ENCODE measurements at regions not wholly inside any gene's neighbourhood (a gene's known extent, or its start where the extent isn't known, plus 50 kb on each side); places are given as distances from the start of the nearest gene placed in this dataset.

GRCh38 chr5:24854350-24854749 is 209.6 kb upstream of the CDH10 start:
- DNase-seq (ENCODE audit: low spot score), result no peak

DNA sequence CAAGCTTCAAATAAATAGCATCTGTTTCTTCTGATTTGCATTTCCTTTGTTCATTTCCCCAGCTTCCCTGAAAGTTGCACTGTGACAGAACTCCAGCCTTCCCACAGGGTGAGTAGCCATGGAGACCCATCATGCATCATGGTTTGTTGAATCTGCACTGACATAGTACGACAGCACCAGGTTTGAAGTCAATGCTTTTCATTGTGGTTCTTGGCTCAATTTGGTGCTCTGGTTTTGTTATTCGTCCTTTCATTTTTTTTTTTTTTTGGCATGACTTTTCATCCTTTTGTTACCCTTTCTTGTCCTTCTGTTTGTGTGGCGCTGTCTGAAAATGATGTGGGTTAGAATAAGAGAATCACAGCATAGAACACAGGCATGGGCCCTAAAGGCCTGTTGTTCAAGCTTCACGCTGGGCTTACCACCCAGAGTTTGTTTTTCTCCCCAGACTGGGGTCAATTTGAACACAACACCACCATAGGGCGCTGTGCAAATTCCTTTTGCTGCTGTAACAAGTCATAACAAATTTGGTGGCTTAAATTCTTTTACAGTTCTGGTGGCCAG is 206.2 kb upstream of the CDH10 start:
- no peak for DNase-seq (ENCODE audit: low spot score)

GRCh38 chr5:24849210-24849609 is 204.4 kb upstream of the CDH10 start:
- no peak for DNase-seq (ENCODE audit: low spot score)

GRCh38 chr5:24831989-24832388 is 187.2 kb upstream of the CDH10 start:
- no peak for DNase-seq (ENCODE audit: low spot score)

GRCh38 chr5:24823625-24824024 is 178.8 kb upstream of the CDH10 start:
- DNase-seq (ENCODE audit: low spot score), result no peak

DNA sequence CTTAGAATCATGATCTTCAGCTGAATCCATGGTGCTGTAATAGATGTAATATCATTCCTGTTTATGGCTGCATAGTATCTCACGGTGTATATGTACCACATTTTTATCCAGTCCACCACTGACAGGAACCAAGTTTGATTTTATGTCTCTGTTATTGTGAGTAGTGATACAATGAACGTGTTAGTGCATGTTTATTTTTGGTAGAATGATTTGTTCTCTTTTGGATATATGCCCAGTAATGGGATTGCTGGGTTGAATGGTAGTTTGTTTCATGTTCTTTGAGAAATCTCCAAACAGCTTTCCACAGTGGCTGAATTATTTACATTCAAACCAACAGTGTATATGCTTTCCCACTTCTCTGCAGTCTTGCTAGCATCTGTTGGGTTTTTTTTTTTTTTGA is 175.1 kb upstream of the CDH10 start:
- no peak for DNase-seq (ENCODE audit: low spot score)

DNA sequence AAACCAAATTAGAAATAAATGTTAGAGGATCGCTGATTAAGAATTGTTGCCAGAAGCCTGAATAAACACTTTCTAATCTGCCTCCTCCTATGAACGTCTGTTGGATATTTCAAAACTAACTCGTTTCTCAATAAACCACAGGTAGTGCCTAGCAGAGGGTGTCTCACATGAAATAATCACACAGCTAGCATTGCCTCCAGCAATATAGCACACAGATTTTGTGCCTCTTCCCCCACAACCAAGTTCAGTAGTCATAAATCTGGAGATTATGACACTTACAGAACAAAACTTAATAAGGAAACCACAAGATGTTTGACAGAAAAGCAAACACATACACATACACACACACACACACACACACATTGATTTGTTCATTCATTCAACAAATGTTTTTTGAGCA is 173.2 kb upstream of the CDH10 start:
- DNase-seq (ENCODE audit: low spot score), result no peak

DNA sequence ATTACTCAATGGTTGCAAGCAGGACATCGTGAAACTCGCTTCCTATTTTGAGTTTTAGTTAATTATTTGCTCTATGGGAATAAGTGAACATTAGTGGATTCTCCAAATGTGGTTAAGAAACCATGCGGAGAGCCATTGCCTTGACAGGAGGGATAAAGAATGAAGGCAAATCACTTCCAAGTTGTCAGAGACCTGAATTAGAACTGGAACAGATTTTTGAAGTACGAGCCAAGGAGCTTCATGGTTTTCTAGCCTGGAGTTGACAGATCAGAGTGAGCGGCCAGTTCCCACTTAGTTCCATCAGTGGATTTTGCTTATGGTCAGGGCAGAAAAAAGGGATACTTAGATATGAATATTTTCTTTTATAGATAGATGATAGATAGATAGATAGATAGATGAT is 171.4 kb upstream of the CDH10 start:
- no peak for DNase-seq (ENCODE audit: low spot score)

- no peak for DNase-seq (ENCODE audit: low spot score)
These were observed 160.5 kb upstream of the CDH10 start for GRCh38 chr5:24805230-24805629.

DNA sequence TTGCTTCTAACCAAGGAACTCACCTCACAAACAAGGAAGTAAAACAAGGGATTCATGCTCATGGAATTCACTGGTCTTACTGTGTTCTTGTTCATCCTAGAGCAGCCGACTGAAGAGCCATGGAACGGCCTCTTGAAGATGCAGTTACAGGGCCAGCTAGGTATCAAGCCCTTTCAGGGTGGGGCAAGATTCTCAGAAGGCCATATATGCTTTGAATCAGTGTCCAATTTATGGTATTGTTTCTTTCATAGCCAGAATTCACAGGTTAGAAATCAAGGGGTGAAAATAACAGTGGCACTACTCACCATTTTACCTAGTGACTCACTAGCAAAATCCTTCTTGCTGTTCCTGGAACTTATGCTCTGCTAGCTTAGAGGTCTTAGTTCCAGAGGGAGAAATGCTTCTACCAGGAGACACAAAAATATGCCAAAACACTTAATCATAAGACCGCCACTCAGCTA is 159.5 kb upstream of the CDH10 start:
- no peak for DNase-seq (ENCODE audit: low spot score)

- DNase-seq (ENCODE audit: low spot score), result no peak
These were observed 146.5 kb upstream of the CDH10 start for GRCh38 chr5:24791326-24791725.

DNA sequence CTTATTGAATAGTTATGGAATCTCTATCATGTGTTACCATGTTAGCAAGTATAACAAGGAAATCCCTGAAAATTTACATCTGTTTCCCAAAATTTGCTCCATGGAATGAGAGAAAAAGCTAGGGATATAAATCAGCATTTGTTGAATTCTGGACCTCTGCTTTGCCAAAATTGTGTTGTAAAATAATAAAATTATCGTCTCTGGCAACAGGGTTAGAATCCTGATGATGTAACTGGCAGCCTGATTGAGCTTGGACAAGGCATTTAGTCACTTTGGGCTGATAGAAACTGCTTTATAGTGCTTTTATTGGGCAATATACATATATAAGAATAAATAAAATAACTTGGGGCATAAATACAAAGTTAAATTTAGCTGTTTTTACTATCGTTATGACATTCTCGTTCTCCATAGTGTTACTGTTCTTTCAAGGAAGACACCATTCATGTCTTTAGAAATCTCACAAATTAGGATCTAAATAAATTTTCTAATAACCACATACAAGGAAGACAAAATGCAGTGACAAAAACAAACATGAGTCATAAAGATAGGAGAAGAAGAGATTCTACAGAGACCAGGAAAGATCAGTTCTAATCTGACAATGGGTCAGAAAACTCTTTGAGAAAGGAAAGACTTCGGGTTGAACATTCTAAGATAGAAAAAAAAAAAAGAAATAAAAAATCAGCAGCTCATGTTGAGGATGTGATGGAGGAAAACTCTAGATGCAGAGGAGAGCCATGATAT is 145.0 kb upstream of the CDH10 start:
- DNase-seq (ENCODE audit: low spot score), result no peak

DNA sequence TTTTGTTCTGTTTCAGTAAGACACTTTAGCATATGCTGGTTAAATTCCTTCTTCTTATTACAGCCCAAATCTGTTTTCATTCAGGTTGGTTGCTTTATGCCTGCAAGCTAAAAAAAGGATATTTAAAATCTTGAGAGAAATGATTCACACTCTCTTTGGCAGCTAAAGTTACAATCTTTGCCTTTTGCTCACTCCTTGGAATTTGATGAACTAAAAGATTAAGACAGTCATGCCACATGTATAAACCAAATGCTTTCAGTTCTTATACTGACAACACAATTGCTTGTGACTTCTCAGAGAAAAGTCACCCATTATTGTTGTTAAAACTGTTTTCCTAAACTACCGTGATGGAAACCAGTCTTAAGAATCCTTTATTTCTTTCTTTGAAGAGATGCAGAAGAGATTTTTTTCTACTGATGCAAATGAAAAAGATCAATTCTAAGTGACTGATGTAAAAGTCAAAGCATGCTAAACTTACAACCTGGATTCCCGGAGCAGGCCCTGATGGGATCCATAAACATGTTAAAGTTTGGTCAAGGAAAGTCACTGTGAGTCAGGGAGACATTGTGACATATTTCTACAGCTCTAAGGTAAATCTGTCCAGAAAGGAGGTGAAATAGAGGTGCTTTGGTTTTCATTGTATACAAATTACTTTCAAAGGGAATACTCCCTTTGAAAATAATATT is 144.2 kb upstream of the CDH10 start:
- DNase-seq (ENCODE audit: low spot score), result no peak

- no peak for DNase-seq (ENCODE audit: low spot score)
These were observed 141.3 kb upstream of the CDH10 start for GRCh38 chr5:24786108-24786507.

DNA sequence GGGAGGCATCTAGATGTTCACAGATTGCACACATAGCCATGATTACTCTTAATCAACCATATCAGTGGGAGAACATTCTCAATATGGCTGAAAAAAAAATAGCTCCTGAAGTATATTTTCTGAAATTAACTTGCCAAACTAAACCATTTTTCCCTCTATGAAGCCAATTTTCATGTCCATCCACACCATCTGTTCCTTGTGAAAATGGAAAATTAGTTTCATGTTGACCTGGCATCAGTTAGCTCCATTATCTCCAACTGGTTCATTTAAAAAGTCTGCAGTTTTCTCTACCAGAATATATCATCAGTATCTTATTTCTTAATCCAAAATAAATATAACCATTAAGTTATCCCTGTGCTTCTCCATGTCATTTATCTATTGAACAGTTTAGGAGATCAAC is 138.8 kb upstream of the CDH10 start:
- DNase-seq (ENCODE audit: low spot score), result no peak

DNA sequence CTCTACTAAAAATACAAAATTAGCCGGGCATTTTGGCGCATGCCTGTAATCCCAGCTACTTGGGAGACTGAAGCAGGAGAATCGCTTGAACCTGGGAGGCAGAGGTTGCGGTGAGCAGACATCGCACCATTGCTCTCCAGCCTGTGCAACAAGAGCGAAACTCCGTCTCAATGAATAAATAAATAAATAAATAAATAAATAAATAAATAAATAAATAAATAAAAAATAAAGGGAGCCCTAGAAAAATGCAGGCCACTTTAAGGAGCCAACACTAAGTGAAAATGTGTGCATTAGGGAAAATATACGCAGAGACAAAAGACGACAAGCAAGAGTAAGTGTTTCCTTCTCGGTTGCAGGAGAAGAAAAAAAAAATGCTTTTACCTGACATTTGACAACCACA is 132.6 kb upstream of the CDH10 start:
- no peak for DNase-seq (ENCODE audit: low spot score)

DNA sequence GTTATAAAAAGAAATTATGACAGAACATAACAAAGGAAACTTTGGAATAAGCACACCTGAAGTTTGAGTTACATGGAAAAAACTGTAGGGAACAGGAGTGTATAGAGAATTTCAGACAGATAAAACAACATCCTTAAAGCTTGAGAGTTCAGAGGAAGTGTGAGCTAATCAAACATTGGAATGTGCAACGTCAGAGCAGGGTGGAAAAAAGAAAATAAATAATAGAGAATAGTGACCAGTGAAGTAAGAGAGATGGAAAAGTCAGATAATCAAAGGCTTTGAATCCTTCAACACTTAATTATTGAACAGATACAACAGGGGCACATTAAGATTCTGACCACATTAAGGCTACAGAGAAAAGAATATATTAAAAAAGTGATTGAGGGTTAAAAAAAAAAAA is 128.5 kb upstream of the CDH10 start:
- no peak for DNase-seq (ENCODE audit: low spot score)

- DNase-seq (ENCODE audit: low spot score), result no peak
These were observed 122.3 kb upstream of the CDH10 start for GRCh38 chr5:24767086-24767485.

GRCh38 chr5:24765219-24765618 is 120.4 kb upstream of the CDH10 start:
- no peak for DNase-seq (ENCODE audit: low spot score)

DNA sequence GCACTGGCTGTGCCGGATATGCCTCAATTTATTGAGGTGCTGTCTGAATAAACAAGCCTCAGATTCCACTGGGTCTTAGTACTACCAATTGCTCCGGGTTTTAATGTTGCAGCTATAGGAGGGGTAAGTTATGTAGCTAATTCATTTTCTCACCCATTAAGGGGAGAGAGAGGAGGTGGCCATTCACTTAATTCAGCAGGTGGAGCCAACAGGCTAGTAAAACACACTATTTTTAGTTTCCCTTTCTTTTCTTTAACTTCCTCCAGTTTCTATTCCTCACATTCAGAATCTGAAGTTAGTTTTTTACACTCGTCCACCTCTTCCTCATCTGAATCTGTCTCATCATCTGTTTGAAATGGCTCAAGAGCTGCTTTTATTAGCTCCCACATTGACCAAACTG is 105.6 kb upstream of the CDH10 start:
- DNase-seq (ENCODE audit: low spot score), result no peak

DNA sequence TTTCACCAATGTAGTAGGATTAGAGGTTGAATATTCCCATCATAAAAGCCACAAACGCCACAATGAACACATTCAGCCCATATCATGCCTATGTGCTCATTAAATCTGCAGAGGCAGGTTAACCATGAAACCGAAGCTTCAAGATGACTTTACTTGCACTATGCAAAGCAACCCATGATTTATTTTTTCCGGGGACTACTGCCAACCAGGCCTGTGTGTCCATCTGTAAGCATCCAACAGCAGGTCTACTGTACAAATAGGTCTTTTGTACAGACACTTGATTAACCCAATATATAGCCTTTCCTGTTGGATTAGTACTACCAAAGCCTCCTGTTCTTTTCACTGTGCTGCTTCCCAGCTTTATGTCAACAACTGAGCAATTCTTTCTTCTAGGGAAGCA is 104.9 kb upstream of the CDH10 start:
- DNase-seq (ENCODE audit: low spot score), result no peak

GRCh38 chr5:24747327-24747726 is 102.5 kb upstream of the CDH10 start:
- no peak for DNase-seq (ENCODE audit: low spot score)

- DNase-seq (ENCODE audit: low spot score), result no peak
These were observed 97.6 kb upstream of the CDH10 start for GRCh38 chr5:24742334-24742733.
